OCI-LY3 (cell line): ENCODE measurements at regions not wholly inside any gene's neighbourhood (a gene's known extent, or its start where the extent isn't known, plus 50 kb on each side); places are given as distances from the start of the nearest gene placed in this dataset.

ENCODE experiments used
- H2AFZ ChIP-seq: fragments of 200-600, 300-600 bp; shearing (Covaris generic); 2 replicates; pipeline ENCODE4 v1.6.0; 2014; ENCODE audit warnings: antibody characterized with exemption, low read depth, low read length
- H3K27ac ChIP-seq: fragments of 200-600, 300-600 bp; sonication (generic); 2 replicates; pipeline ENCODE4 v1.5.1; 2014; ENCODE audit warnings: mild to moderate bottlenecking, low read length, moderate library complexity, mixed read lengths
- H3K27me3 ChIP-seq: fragments of 200-600, 300-600 bp; sonication (generic); 2 replicates; pipeline ENCODE4 v1.6.1; 2014; ENCODE audit warnings: low read depth, low read length, mixed read lengths
- H3K36me3 ChIP-seq: fragments of 200-600, 300-600 bp; sonication (generic); replicated peaks from 2 replicates; pipeline ENCODE3; 2014; ENCODE audit warnings: low read depth, low read length, mixed read lengths
- H3K4me1 ChIP-seq: fragments of 300-600, 200-600 bp; sonication (generic); 2 replicates; pipeline ENCODE4 v1.6.1; 2014; ENCODE audit warnings: low read length, mixed read lengths
- H3K4me2 ChIP-seq: fragments of 200-600, 300-600 bp; sonication (generic); 2 replicates; pipeline ENCODE4 v1.6.1; 2014; ENCODE audit warnings: low read length, mixed read lengths
- H3K4me3 ChIP-seq: fragments of 300-600, 200-600 bp; sonication (generic); 2 replicates; pipeline ENCODE4 v1.5.1; 2014; ENCODE audit warnings: antibody characterized with exemption, mild to moderate bottlenecking, low read length, moderate library complexity
- H3K79me2 ChIP-seq: fragments of 300-600, 200-600 bp; shearing (Covaris generic); 2 replicates; pipeline ENCODE4 v1.6.1; 2014; ENCODE audit warnings: mild to moderate bottlenecking, low read length, mixed read lengths
- H3K9ac ChIP-seq: fragments of 300-600, 200-600 bp; shearing (Covaris generic); 2 replicates; pipeline ENCODE4 v1.6.0; 2014; ENCODE audit warnings: mild to moderate bottlenecking, low read length, moderate library complexity
- H3K9me3 ChIP-seq: fragments of 200-600, 300-600 bp; shearing (Covaris generic); 2 replicates; pipeline ENCODE4 v1.6.1; 2014; ENCODE audit warnings: low read length, mixed read lengths; ENCODE audit not compliant: insufficient read depth
- H4K20me1 ChIP-seq: fragments of 200-600, 300-600 bp; sonication (generic); 2 replicates; pipeline ENCODE4 v1.6.1; 2016; ENCODE audit warnings: low read length, mixed read lengths; ENCODE audit not compliant: insufficient read depth
- CTCF ChIP-seq: fragments of 200-600, 300-600 bp; sonication (generic); IDR thresholded peaks from 2 replicates; pipeline ENCODE4 v1.5.1; 2014; ENCODE audit warnings: antibody characterized with exemption, low read length, low read depth
- EZH2phosphoT487 ChIP-seq: fragments of 200-600 bp; shearing (Covaris generic); IDR thresholded peaks from 2 replicates; pipeline ENCODE4 v1.6.1; 2018; ENCODE audit warnings: antibody characterized with exemption, mixed run types, low read depth

GRCh38 chr16:63737633-63738032 is 1384.2 kb downstream of the CDH11 start:
- H3K36me3 ChIP-seq = no peaks in the 10 kb centered on the region
- H3K9ac ChIP-seq = no peak overlapping the region
- no peaks in the 10 kb centered on the region for H3K27me3 ChIP-seq
- no peaks in the 10 kb centered on the region for H3K4me1 ChIP-seq
- no peaks in the 10 kb centered on the region for H3K9me3 ChIP-seq
- H3K79me2 ChIP-seq = no peaks in the 10 kb centered on the region
- TF ChIP-seq EZH2phosphoT487 (no peak), CTCF (no peak)
- no peak overlapping the region for H3K4me2 ChIP-seq
- no peak overlapping the region for H3K27ac ChIP-seq
- H4K20me1 ChIP-seq = no peaks in the 10 kb centered on the region
- no peak overlapping the region for H3K4me3 ChIP-seq
- H2AFZ ChIP-seq = no peak overlapping the region

GRCh38 chr16:63735456-63735855 is 1386.4 kb downstream of the CDH11 start:
- Histone ChIP-seq H3K4me1 (no peaks in the 10 kb centered on the region), H3K36me3 (no peaks in the 10 kb centered on the region), H3K27me3 (no peaks in the 10 kb centered on the region), H3K4me3 (no peak overlapping the region), H3K79me2 (no peaks in the 10 kb centered on the region), H2AFZ (no peak overlapping the region), H3K4me2 (no peak overlapping the region), H4K20me1 (no peaks in the 10 kb centered on the region), H3K27ac (no peak overlapping the region), H3K9ac (no peak overlapping the region), H3K9me3 (no peaks in the 10 kb centered on the region)
- TF ChIP-seq CTCF = no peak
- no peak for TF ChIP-seq EZH2phosphoT487

- no peaks in the 10 kb centered on the region for H3K79me2 ChIP-seq
- no peaks in the 10 kb centered on the region for H4K20me1 ChIP-seq
- no peak overlapping the region for H3K9ac ChIP-seq
- H3K27ac ChIP-seq = no peak overlapping the region
- TF ChIP-seq CTCF (no peak), EZH2phosphoT487 (no peak)
- no peaks in the 10 kb centered on the region for H3K4me1 ChIP-seq
- no peaks in the 10 kb centered on the region for H3K27me3 ChIP-seq
- H3K36me3 ChIP-seq = no peaks in the 10 kb centered on the region
- no peak overlapping the region for H3K4me3 ChIP-seq
- H2AFZ ChIP-seq = no peak overlapping the region
- no peaks in the 10 kb centered on the region for H3K9me3 ChIP-seq
- H3K4me2 ChIP-seq = no peak overlapping the region
These were observed 1401.0 kb downstream of the CDH11 start for GRCh38 chr16:63720848-63721247.

- no peaks in the 10 kb centered on the region for H3K79me2 ChIP-seq
- H3K27me3 ChIP-seq = no peaks in the 10 kb centered on the region
These were observed 1401.9 kb downstream of the CDH11 start for GRCh38 chr16:63719926-63720325.

More at GRCh38 chr16:63719926-63720325, 1401.9 kb downstream of the CDH11 start:
- Histone ChIP-seq H3K4me3 (no peak overlapping the region), H2AFZ (no peak overlapping the region), H4K20me1 (no peaks in the 10 kb centered on the region), H3K36me3 (no peaks in the 10 kb centered on the region), H3K27ac (no peak overlapping the region), H3K9ac (no peak overlapping the region), H3K9me3 (no peaks in the 10 kb centered on the region), H3K4me2 (no peak overlapping the region), H3K4me1 (no peaks in the 10 kb centered on the region)
- TF ChIP-seq CTCF (no peak), EZH2phosphoT487 (no peak)
